GM23338 (cell line): ENCODE measurements at regions not wholly inside any gene's neighbourhood (a gene's known extent, or its start where the extent isn't known, plus 50 kb on each side); places are given as distances from the start of the nearest gene placed in this dataset.

ENCODE experiments used
- ATAC-seq: fragments of 200-7000 bp; cut with Tn5 transposase; 3 replicates; pipeline ENCODE4 v1.9.1; 2020
- DNase-seq: peaks from one replicate; pipeline ENCODE4 v3.0.0-alpha.2; 2015; ENCODE audit warnings: low spot score
- H2AFZ ChIP-seq: fragments of 200-600 bp; sonication (generic); 2 replicates; pipeline ENCODE4 v1.8.0; 2016; ENCODE audit warnings: antibody characterized with exemption, mild to moderate bottlenecking, moderate library complexity
- H3F3A ChIP-seq: fragments of 200-600 bp; sonication (generic); replicated peaks from 2 replicates; pipeline ENCODE4 v1.8.0; 2017; ENCODE audit warnings: antibody characterized with exemption, mixed run types, low read depth
- H3K27ac ChIP-seq: fragments of 200-600 bp; sonication (generic); 2 replicates; pipeline ENCODE4 v1.6.1; 2016; ENCODE audit warnings: low read depth
- H3K27me3 ChIP-seq: fragments of 200-600 bp; sonication (generic); 2 replicates; pipeline ENCODE4 v1.8.0; 2016; ENCODE audit warnings: mild to moderate bottlenecking, mixed run types, moderate library complexity; ENCODE audit not compliant: insufficient read depth
- H3K36me3 ChIP-seq: fragments of 200-600 bp; sonication (generic); 2 replicates; pipeline ENCODE4 v1.8.0; 2016; ENCODE audit warnings: mild to moderate bottlenecking; ENCODE audit not compliant: insufficient read depth
- H3K4me1 ChIP-seq: fragments of 200-600 bp; sonication (generic); 2 replicates; pipeline ENCODE4 v1.8.0; 2016; ENCODE audit warnings: mild to moderate bottlenecking, moderate library complexity; ENCODE audit not compliant: insufficient read depth
- H3K4me2 ChIP-seq: fragments of 200-600 bp; sonication (generic); 2 replicates; pipeline ENCODE4 v1.7.1; 2017; ENCODE audit warnings: mixed run types
- H3K4me3 ChIP-seq: fragments of 200-600 bp; sonication (generic); 2 replicates; pipeline ENCODE4 v1.6.1; 2016; ENCODE audit warnings: mixed run types
- H3K79me2 ChIP-seq: fragments of 200-600 bp; sonication (generic); replicated peaks from 2 replicates; pipeline ENCODE4 v1.8.0; 2017; ENCODE audit warnings: mild to moderate bottlenecking; ENCODE audit not compliant: insufficient read depth
- H3K9me2 ChIP-seq: fragments of 200-600 bp; sonication (generic); 2 replicates; pipeline ENCODE4 v1.8.0; 2017; ENCODE audit not compliant: insufficient read depth
- H4K20me1 ChIP-seq: fragments of 200-600 bp; sonication (generic); replicated peaks from 2 replicates; pipeline ENCODE4 v1.8.0; 2017; ENCODE audit warnings: mild to moderate bottlenecking; ENCODE audit not compliant: insufficient read depth
- H3K27ac Mint-ChIP-seq: 2 replicates; pipeline ENCODE4 v1.8.0; 2020; ENCODE audit warnings: inconsistent platforms, mild to moderate bottlenecking, moderate library complexity, mixed read lengths
- H3K27me3 Mint-ChIP-seq: 3 replicates; pipeline ENCODE4 v1.8.0; 2022; ENCODE audit warnings: low read depth, mild to moderate bottlenecking, moderate library complexity, mixed read lengths, inconsistent platforms; ENCODE audit not compliant: insufficient read depth, poor library complexity
- H3K36me3 Mint-ChIP-seq: 3 replicates; pipeline ENCODE4 v1.8.0; 2021; ENCODE audit warnings: low read depth, mild to moderate bottlenecking, inconsistent platforms, moderate library complexity, mixed read lengths
- H3K4me1 Mint-ChIP-seq: 3 replicates; pipeline ENCODE4 v1.8.0; 2020; ENCODE audit warnings: mild to moderate bottlenecking, inconsistent platforms, mixed read lengths
- H3K4me3 Mint-ChIP-seq: 3 replicates; pipeline ENCODE4 v1.8.0; 2021; ENCODE audit warnings: moderate library complexity, mild to moderate bottlenecking, inconsistent platforms, mixed read lengths
- H3K9me3 Mint-ChIP-seq: 3 replicates; pipeline ENCODE4 v1.8.0; 2020; ENCODE audit warnings: moderate library complexity, mild to moderate bottlenecking, inconsistent platforms, mixed read lengths
- CREB1 ChIP-seq: fragments of 250-450 bp; sonication (Bioruptor Pico); IDR thresholded peaks from 2 replicates; pipeline ENCODE4 v1.5.0; 2020; ENCODE audit warnings: low read depth, mild to moderate bottlenecking, moderate library complexity
- EZH2 ChIP-seq: fragments of 200-600 bp; sonication (generic); IDR thresholded peaks from one replicate; pipeline ENCODE4 v1.8.0; 2017; ENCODE audit warnings: antibody characterized with exemption, mild to moderate bottlenecking, low read depth; ENCODE audit not compliant: unreplicated experiment
- EZH2phosphoT487 ChIP-seq: fragments of 200-600 bp; sonication (generic); IDR thresholded peaks from one replicate; pipeline ENCODE4 v1.8.1; 2018; ENCODE audit warnings: antibody characterized with exemption; ENCODE audit not compliant: unreplicated experiment
- JUNB ChIP-seq: IDR thresholded peaks from one replicate; pipeline ENCODE4 v1.6.1; 2016; ENCODE audit warnings: antibody characterized with exemption; ENCODE audit not compliant: unreplicated experiment
- NANOG ChIP-seq: IDR thresholded peaks from 2 replicates; pipeline ENCODE4 v1.6.1; 2016; ENCODE audit warnings: antibody characterized with exemption, borderline replicate concordance
- POLR2AphosphoS5 ChIP-seq: IDR thresholded peaks from 2 replicates; pipeline ENCODE4 v1.6.1; 2016; ENCODE audit warnings: antibody characterized with exemption, low read depth
- STAT1 ChIP-seq: IDR thresholded peaks from one replicate; pipeline ENCODE4 v1.6.1; 2016; ENCODE audit warnings: antibody characterized with exemption; ENCODE audit not compliant: unreplicated experiment
- ZNF114 ChIP-seq: fragments of 250-450 bp; sonication (Bioruptor Pico); IDR thresholded peaks from 2 replicates; pipeline ENCODE4 v1.5.0; 2020; ENCODE audit warnings: mild to moderate bottlenecking, moderate library complexity
- ZNF331 ChIP-seq: fragments of 250-450 bp; sonication (Bioruptor Pico); IDR thresholded peaks from 2 replicates; pipeline ENCODE4 v1.5.0; 2020; ENCODE audit warnings: low read depth, mild to moderate bottlenecking, moderate library complexity
- TF ChIP-seq, protein P1 (sequence below), 2 experiments: fragments of 200-600 bp in 1 of 2; sonication (generic) in 1 of 2; conservative IDR thresholded peaks; 2 replicates each; pipeline versions ENCODE4 v1.5.1 to v1.6.1; 2016 to 2017; ENCODE audit warnings: antibody characterized with exemption in 2 of 2, low read depth in 2 of 2, mild to moderate bottlenecking in 2 of 2, moderate library complexity in 1 of 2
- TF ChIP-seq, protein P2 (sequence below): IDR thresholded peaks from one replicate; pipeline ENCODE4 v1.6.1; 2018; ENCODE audit warnings: antibody characterized with exemption; ENCODE audit not compliant: unreplicated experiment
- TF ChIP-seq, protein P3 (sequence below): IDR thresholded peaks from 2 replicates; pipeline ENCODE4 v1.6.1; 2016; ENCODE audit warnings: antibody characterized with exemption
- TF ChIP-seq, protein P4 (sequence below): fragments of 250-450 bp; sonication (Bioruptor Pico); IDR thresholded peaks from 2 replicates; pipeline ENCODE4 v1.5.0; 2020; ENCODE audit warnings: mild to moderate bottlenecking, moderate library complexity

DNA sequence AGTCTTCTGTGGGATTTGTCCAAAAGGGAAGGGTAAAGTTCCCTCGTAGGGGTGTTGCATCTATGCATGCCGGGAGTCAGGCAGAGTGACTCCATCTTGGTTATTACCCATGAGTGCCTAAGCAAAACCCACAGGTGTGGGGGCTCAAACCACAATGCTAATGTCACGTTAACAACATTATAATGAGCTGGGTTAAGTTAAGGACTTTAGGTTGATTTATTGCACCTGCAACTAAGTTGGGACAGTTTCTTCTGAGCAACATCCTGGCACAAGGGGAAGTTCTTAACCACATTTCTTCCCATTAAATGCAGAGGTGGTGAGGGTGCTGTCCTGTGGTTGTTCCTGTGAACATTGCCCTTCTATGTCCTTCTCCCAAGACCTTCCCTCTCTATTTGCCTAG lies 1596.8 kb upstream of the SLC39A10 start:
- no peaks in the 10 kb centered on the region for H3K79me2 ChIP-seq
- no peaks in the 10 kb centered on the region for H3F3A ChIP-seq
- no peak overlapping the region for H2AFZ ChIP-seq
- no peaks in the 10 kb centered on the region for H3K27me3 ChIP-seq
- ATAC-seq (no peak), DNase-seq (no peak)
- H3K4me2 ChIP-seq = no peak overlapping the region
- no peak overlapping the region for H3K4me3 ChIP-seq
- Mint-ChIP-seq H3K36me3 (peaks cover 4% of the 10 kb centered on the region; the same call in 2 of the 3 replicates), H3K27me3 (no peaks in the 10 kb centered on the region), H3K4me1 (no peaks in the 10 kb centered on the region), H3K4me3 (no peak overlapping the region), H3K9me3 (peaks cover 8% of the 10 kb centered on the region; the same call in 2 of the 3 replicates), H3K27ac (no peak overlapping the region)
- no peak overlapping the region for H3K27ac ChIP-seq
- H3K4me1 ChIP-seq = no peaks in the 10 kb centered on the region
- H3K9me2 ChIP-seq = no peaks in the 10 kb centered on the region
- TF ChIP-seq CREB1 (CRISPR knock-in tag) (no peak), ZNF331 (no peak), POLR2AphosphoS5 (no peak), ZNF114 (CRISPR knock-in tag) (no peak), EZH2phosphoT487 (no peak), STAT1 (no peak), JUNB (no peak), EZH2 (no peak), NANOG (no peak)
- TF ChIP-seq, protein P1, sequence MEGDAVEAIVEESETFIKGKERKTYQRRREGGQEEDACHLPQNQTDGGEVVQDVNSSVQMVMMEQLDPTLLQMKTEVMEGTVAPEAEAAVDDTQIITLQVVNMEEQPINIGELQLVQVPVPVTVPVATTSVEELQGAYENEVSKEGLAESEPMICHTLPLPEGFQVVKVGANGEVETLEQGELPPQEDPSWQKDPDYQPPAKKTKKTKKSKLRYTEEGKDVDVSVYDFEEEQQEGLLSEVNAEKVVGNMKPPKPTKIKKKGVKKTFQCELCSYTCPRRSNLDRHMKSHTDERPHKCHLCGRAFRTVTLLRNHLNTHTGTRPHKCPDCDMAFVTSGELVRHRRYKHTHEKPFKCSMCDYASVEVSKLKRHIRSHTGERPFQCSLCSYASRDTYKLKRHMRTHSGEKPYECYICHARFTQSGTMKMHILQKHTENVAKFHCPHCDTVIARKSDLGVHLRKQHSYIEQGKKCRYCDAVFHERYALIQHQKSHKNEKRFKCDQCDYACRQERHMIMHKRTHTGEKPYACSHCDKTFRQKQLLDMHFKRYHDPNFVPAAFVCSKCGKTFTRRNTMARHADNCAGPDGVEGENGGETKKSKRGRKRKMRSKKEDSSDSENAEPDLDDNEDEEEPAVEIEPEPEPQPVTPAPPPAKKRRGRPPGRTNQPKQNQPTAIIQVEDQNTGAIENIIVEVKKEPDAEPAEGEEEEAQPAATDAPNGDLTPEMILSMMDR (conservative IDR thresholded peaks at IDR 0.05; ENCODE audit: low read depth in 2 of 2) = no peak
- TF ChIP-seq, protein P2, sequence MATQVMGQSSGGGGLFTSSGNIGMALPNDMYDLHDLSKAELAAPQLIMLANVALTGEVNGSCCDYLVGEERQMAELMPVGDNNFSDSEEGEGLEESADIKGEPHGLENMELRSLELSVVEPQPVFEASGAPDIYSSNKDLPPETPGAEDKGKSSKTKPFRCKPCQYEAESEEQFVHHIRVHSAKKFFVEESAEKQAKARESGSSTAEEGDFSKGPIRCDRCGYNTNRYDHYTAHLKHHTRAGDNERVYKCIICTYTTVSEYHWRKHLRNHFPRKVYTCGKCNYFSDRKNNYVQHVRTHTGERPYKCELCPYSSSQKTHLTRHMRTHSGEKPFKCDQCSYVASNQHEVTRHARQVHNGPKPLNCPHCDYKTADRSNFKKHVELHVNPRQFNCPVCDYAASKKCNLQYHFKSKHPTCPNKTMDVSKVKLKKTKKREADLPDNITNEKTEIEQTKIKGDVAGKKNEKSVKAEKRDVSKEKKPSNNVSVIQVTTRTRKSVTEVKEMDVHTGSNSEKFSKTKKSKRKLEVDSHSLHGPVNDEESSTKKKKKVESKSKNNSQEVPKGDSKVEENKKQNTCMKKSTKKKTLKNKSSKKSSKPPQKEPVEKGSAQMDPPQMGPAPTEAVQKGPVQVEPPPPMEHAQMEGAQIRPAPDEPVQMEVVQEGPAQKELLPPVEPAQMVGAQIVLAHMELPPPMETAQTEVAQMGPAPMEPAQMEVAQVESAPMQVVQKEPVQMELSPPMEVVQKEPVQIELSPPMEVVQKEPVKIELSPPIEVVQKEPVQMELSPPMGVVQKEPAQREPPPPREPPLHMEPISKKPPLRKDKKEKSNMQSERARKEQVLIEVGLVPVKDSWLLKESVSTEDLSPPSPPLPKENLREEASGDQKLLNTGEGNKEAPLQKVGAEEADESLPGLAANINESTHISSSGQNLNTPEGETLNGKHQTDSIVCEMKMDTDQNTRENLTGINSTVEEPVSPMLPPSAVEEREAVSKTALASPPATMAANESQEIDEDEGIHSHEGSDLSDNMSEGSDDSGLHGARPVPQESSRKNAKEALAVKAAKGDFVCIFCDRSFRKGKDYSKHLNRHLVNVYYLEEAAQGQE = no peak
- TF ChIP-seq, protein P3, sequence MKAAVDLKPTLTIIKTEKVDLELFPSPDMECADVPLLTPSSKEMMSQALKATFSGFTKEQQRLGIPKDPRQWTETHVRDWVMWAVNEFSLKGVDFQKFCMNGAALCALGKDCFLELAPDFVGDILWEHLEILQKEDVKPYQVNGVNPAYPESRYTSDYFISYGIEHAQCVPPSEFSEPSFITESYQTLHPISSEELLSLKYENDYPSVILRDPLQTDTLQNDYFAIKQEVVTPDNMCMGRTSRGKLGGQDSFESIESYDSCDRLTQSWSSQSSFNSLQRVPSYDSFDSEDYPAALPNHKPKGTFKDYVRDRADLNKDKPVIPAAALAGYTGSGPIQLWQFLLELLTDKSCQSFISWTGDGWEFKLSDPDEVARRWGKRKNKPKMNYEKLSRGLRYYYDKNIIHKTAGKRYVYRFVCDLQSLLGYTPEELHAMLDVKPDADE = no peak
- TF ChIP-seq, protein P4, sequence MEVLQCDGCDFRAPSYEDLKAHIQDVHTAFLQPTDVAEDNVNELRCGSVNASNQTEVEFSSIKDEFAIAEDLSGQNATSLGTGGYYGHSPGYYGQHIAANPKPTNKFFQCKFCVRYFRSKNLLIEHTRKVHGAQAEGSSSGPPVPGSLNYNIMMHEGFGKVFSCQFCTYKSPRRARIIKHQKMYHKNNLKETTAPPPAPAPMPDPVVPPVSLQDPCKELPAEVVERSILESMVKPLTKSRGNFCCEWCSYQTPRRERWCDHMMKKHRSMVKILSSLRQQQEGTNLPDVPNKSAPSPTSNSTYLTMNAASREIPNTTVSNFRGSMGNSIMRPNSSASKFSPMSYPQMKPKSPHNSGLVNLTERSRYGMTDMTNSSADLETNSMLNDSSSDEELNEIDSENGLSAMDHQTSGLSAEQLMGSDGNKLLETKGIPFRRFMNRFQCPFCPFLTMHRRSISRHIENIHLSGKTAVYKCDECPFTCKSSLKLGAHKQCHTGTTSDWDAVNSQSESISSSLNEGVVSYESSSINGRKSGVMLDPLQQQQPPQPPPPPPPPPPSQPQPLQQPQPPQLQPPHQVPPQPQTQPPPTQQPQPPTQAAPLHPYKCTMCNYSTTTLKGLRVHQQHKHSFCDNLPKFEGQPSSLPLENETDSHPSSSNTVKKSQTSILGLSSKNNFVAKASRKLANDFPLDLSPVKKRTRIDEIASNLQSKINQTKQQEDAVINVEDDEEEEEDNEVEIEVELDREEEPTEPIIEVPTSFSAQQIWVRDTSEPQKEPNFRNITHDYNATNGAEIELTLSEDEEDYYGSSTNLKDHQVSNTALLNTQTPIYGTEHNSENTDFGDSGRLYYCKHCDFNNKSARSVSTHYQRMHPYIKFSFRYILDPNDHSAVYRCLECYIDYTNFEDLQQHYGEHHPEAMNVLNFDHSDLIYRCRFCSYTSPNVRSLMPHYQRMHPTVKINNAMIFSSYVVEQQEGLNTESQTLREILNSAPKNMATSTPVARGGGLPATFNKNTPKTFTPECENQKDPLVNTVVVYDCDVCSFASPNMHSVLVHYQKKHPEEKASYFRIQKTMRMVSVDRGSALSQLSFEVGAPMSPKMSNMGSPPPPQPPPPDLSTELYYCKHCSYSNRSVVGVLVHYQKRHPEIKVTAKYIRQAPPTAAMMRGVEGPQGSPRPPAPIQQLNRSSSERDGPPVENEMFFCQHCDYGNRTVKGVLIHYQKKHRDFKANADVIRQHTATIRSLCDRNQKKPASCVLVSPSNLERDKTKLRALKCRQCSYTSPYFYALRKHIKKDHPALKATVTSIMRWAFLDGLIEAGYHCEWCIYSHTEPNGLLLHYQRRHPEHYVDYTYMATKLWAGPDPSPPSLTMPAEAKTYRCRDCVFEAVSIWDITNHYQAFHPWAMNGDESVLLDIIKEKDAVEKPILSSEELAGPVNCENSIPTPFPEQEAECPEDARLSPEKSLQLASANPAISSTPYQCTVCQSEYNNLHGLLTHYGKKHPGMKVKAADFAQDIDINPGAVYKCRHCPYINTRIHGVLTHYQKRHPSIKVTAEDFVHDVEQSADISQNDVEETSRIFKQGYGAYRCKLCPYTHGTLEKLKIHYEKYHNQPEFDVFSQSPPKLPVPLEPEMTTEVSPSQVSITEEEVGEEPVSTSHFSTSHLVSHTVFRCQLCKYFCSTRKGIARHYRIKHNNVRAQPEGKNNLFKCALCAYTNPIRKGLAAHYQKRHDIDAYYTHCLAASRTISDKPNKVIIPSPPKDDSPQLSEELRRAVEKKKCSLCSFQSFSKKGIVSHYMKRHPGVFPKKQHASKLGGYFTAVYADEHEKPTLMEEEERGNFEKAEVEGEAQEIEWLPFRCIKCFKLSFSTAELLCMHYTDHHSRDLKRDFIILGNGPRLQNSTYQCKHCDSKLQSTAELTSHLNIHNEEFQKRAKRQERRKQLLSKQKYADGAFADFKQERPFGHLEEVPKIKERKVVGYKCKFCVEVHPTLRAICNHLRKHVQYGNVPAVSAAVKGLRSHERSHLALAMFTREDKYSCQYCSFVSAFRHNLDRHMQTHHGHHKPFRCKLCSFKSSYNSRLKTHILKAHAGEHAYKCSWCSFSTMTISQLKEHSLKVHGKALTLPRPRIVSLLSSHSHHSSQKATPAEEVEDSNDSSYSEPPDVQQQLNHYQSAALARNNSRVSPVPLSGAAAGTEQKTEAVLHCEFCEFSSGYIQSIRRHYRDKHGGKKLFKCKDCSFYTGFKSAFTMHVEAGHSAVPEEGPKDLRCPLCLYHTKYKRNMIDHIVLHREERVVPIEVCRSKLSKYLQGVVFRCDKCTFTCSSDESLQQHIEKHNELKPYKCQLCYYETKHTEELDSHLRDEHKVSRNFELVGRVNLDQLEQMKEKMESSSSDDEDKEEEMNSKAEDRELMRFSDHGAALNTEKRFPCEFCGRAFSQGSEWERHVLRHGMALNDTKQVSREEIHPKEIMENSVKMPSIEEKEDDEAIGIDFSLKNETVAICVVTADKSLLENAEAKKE (CRISPR knock-in tag) = no peak
- peaks cover 3% of the 10 kb centered on the region; the same call in 1 of the 2 replicates for H3K36me3 ChIP-seq
- no peaks in the 10 kb centered on the region for H4K20me1 ChIP-seq
